GM12878 (cell line): ENCODE measurements at regions not wholly inside any gene's neighbourhood (a gene's known extent, or its start where the extent isn't known, plus 50 kb on each side); places are given as distances from the start of the nearest gene placed in this dataset.

Source experiments
- CBFB ChIP-seq: IDR thresholded peaks from 2 replicates; pipeline ENCODE4 v1.6.1; 2016; ENCODE audit warnings: antibody characterized with exemption, low read depth
- GATAD2B ChIP-seq: fragments of 450-650 bp; conservative IDR thresholded peaks from 2 replicates; pipeline ENCODE4 v1.6.1; 2017; ENCODE audit warnings: low read depth, mild to moderate bottlenecking, moderate library complexity
- HDAC6 ChIP-seq: fragments of 200-600 bp; sonication (generic); IDR thresholded peaks from one replicate; pipeline ENCODE4 v1.8.0; 2017; ENCODE audit warnings: antibody characterized with exemption; ENCODE audit not compliant: unreplicated experiment
- JUNB ChIP-seq: IDR thresholded peaks from 2 replicates; pipeline ENCODE4 v1.6.1; 2016; ENCODE audit warnings: antibody characterized with exemption, mild to moderate bottlenecking

GRCh38 chr21:35259457-35259856, 210.4 kb upstream of the RUNX1 start:
- TF ChIP-seq GATAD2B (no peak), CBFB (no peak), JUNB (no peak), HDAC6 (no peak)
